Neutrophil (primary cell): ENCODE measurements at regions not wholly inside any gene's neighbourhood (a gene's known extent, or its start where the extent isn't known, plus 50 kb on each side); places are given as distances from the start of the nearest gene placed in this dataset.
"Not testable (repeated sequence)": the region's sequence is repeated elsewhere in the genome, so short reads cannot be mapped to it uniquely, and the experiment has no call there.

ENCODE experiments used
- H3K27ac ChIP-seq: fragments of 200-600 bp; sonication (generic); 2 replicates; pipeline ENCODE4 v1.5.1; 2016; ENCODE audit warnings: mild to moderate bottlenecking, moderate library complexity
- H3K27me3 ChIP-seq: fragments of 200-600 bp; sonication (generic); 2 replicates; pipeline ENCODE4 v1.6.0; 2016; ENCODE audit warnings: mild to moderate bottlenecking
- H3K36me3 ChIP-seq: fragments of 200-600 bp; sonication (generic); 2 replicates; pipeline ENCODE4 v1.5.1; 2017
- H3K4me1 ChIP-seq, 2 experiments: fragments of 200-600 bp in 1 of 2; sonication (generic) in 1 of 2; 1 replicate in 1 of 2; 2 replicates in 1 of 2; pipeline versions ENCODE4 v1.5.1 to v1.6.1; 2013 to 2016; ENCODE audit warnings: low read depth in 1 of 2, low read length in 1 of 2, mild to moderate bottlenecking in 1 of 2, moderate library complexity in 1 of 2; ENCODE audit not compliant: control insufficient read depth in 1 of 2, insufficient read depth in 1 of 2
- H3K4me3 ChIP-seq, 2 experiments: fragments of 200-600 bp in 1 of 2; sonication (generic) in 1 of 2; 1 replicate in 1 of 2; 2 replicates in 1 of 2; pipeline ENCODE4 v1.5.1; 2013 to 2016; ENCODE audit warnings: low read depth in 1 of 2, low read length in 1 of 2, mild to moderate bottlenecking in 1 of 2, moderate library complexity in 1 of 2
- H3K9me3 ChIP-seq: fragments of 200-600 bp; sonication (generic); 2 replicates; pipeline ENCODE4 v1.5.1; 2016
- TF ChIP-seq, protein P1 (sequence below): fragments of 200-600 bp; sonication (generic); IDR thresholded peaks from 2 replicates; pipeline ENCODE4 v1.5.1; 2016; ENCODE audit warnings: antibody characterized with exemption

DNA sequence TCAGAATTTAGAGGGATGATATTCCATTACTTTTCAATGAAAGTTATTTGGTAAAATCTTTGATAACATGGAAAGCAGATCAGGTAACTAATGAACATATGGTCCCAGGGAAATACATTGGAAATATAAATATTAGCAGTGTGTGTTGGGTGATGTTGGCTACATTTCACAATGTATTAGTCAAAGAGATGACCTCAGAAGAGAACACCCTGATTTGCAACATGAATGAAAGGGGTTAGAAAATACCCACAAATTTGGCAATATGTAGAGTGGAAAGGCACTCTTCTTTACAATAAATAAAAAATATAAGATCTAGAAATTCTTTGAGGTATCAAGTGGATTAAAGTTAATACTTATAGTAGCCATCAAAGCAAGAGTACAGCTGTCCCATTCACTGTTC lies 606.7 kb downstream of the PSAT1 start:
- H3K4me3 ChIP-seq = no peak overlapping the region
- H3K27me3 ChIP-seq = no peaks in the 10 kb centered on the region
- no peaks in the 10 kb centered on the region for H3K4me1 ChIP-seq
- no peak overlapping the region for H3K27ac ChIP-seq
- H3K9me3 ChIP-seq = peaks cover 5% of the 10 kb centered on the region
- no peaks in the 10 kb centered on the region for H3K36me3 ChIP-seq
- TF ChIP-seq, protein P1, sequence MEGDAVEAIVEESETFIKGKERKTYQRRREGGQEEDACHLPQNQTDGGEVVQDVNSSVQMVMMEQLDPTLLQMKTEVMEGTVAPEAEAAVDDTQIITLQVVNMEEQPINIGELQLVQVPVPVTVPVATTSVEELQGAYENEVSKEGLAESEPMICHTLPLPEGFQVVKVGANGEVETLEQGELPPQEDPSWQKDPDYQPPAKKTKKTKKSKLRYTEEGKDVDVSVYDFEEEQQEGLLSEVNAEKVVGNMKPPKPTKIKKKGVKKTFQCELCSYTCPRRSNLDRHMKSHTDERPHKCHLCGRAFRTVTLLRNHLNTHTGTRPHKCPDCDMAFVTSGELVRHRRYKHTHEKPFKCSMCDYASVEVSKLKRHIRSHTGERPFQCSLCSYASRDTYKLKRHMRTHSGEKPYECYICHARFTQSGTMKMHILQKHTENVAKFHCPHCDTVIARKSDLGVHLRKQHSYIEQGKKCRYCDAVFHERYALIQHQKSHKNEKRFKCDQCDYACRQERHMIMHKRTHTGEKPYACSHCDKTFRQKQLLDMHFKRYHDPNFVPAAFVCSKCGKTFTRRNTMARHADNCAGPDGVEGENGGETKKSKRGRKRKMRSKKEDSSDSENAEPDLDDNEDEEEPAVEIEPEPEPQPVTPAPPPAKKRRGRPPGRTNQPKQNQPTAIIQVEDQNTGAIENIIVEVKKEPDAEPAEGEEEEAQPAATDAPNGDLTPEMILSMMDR = no peak

DNA sequence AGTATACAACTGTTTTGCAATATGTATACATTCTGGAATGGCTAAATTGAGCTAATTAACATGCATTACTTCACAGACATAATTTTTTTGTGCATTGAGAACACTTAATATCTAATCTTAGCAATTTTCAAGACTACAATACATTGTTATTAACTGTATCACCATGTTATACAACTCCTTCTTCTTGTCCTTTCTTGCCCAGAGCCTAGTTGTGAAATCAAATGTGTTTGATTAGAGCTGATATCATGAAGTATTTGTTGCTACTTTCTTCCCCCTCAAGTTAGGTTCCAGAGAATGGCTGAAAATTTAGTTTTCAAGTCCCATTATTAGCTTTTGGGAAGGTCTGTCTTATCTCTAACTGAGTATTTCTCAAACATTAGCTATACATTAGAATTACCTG lies 607.8 kb downstream of the PSAT1 start:
- peaks cover 5% of the 10 kb centered on the region for H3K9me3 ChIP-seq
- no peak overlapping the region for H3K27ac ChIP-seq
- no peaks in the 10 kb centered on the region for H3K27me3 ChIP-seq
- no peak overlapping the region for H3K4me3 ChIP-seq
- H3K36me3 ChIP-seq = no peaks in the 10 kb centered on the region
- TF ChIP-seq, protein P1 = no peak
- no peaks in the 10 kb centered on the region for H3K4me1 ChIP-seq

DNA sequence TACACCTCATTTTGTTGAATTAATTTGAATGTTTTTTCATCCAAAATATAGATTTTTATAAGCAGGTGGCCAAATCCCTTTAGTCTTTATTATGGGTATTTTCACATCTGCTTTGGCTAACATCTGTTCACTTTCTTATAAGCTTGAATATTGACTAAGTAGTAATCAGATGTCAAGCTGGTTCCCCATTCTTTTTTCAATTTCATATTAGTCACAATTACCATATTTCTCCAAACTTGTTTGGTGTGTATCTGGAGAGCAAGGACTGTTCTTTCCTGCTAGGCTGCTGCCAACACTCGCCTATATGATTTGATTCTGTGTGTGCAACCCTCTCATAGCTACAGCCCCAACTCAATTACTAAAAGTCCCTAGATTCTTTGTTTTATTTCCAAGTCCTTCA lies 608.5 kb downstream of the PSAT1 start:
- TF ChIP-seq, protein P1 = no peak
- H3K27ac ChIP-seq = no peak overlapping the region
- no peaks in the 10 kb centered on the region for H3K27me3 ChIP-seq
- H3K4me1 ChIP-seq = no peaks in the 10 kb centered on the region
- peaks cover 5% of the 10 kb centered on the region for H3K9me3 ChIP-seq
- no peaks in the 10 kb centered on the region for H3K36me3 ChIP-seq
- H3K4me3 ChIP-seq = no peak overlapping the region

DNA sequence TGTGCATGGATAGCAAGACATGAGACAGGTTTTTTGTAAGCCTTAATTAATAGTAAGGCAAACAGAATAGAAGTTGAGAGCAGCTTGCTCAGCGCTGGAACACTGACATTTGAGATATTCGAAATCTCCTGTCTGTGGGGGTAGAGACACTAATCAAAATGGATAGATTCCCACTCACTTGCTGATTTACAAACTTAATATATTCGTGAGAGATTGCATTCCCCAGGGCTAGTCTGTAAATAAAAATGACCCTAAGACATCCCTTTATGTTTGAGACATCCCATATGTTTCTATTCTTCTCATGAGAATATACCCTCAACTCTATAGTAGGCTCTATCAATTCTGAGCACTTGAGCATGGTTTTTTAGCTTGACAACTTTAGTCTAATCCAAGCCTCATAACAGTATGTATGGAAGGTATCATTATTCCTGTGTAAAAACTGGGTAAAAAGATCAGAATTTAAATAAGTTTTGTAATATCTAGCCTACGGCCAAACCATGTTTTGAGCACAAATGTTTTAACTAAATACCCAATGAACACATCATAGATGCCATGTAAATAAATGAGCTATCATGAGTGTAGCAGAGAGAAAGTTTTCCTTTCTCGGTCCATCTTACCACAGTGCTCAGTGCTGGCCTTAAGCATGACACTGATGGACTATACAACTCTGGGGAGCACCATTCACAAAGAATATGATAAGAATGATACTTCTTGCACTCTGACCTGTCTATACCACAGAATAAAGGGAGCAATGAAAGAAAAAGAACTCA lies 609.2 kb downstream of the PSAT1 start:
- H3K4me1 ChIP-seq = no peaks in the 10 kb centered on the region
- no peaks in the 10 kb centered on the region for H3K27me3 ChIP-seq
- H3K36me3 ChIP-seq = no peaks in the 10 kb centered on the region
- no peak overlapping the region for H3K4me3 ChIP-seq
- H3K9me3 ChIP-seq = peaks cover 5% of the 10 kb centered on the region
- H3K27ac ChIP-seq = no peak overlapping the region
- TF ChIP-seq, protein P1 = no peak

DNA sequence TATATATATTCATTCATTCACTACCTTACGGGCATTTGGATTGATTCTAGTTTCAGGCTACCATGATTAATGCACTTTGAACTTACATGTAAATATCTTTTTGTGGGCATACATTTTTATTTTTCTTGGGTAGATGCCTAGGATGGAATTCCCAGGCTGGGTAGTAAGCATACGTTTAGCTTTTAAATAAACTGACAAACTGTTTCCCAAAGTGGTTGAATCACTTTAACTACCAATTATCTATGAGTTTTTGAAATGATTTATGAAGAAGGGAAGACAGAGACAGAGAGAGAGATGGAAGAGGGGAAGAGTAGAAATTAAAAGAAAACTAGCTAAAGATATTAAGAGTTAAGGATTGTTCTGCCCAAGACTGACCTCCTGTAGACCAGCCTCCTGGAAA lies 612.6 kb downstream of the PSAT1 start:
- TF ChIP-seq, protein P1 = no peak
- Histone ChIP-seq H3K4me3 (no peak overlapping the region), H3K9me3 (peaks cover 5% of the 10 kb centered on the region), H3K27ac (no peak overlapping the region), H3K36me3 (no peaks in the 10 kb centered on the region), H3K27me3 (no peaks in the 10 kb centered on the region), H3K4me1 (no peaks in the 10 kb centered on the region)

DNA sequence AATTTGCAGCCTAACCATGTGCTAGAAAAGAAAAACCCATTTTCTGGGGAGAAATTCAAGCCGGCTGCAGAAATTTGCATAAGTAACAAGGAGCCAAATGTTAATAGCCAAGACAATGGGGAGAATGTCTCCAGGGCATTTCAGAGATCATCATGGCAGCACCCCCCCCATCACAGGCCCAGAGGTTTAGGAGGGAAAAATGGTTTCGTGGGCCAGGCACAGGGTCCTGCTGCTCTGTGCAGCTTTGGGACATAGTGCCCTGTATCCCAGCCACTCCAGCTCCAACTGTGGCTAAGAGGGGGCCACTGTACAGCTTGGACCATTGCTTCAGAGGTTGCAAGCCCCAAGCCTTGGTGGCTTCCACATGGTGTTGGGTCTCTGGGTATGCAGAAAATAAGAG lies 620.0 kb downstream of the PSAT1 start:
- not testable (repeated sequence) for H3K9me3 ChIP-seq, H3K4me3 ChIP-seq, H3K27me3 ChIP-seq, H3K4me1 ChIP-seq, H3K27ac ChIP-seq, H3K36me3 ChIP-seq
